Vagina (tissue), 2 donors: ENCODE measurements at regions not wholly inside any gene's neighbourhood (a gene's known extent, or its start where the extent isn't known, plus 50 kb on each side); places are given as distances from the start of the nearest gene placed in this dataset.

Source experiments
- CTCF ChIP-seq, 3 experiments: fragments of 450-650 bp in 2 of 3; fragments of 200-600 bp in 1 of 3; sonication (generic) in 1 of 3; IDR thresholded peaks; one replicate each; pipeline ENCODE4 v1.5.1; 2017 to 2019; ENCODE audit warnings: antibody characterized with exemption in 3 of 3, mild to moderate bottlenecking in 2 of 3, moderate library complexity in 2 of 3
- POLR2A ChIP-seq, 2 donors: fragments of 450-650 bp; IDR thresholded peaks; one replicate each; pipeline ENCODE4 v1.6.1; 2017; ENCODE audit warnings: antibody characterized with exemption in 2 of 2, mild to moderate bottlenecking in 2 of 2, moderate library complexity in 2 of 2
- POLR2AphosphoS5 ChIP-seq, 2 donors: sonication (generic); formaldehyde crosslinking; IDR thresholded peaks; one replicate each; pipeline ENCODE4 v1.9.0; 2017; ENCODE audit warnings: antibody characterized with exemption in 2 of 2, mild to moderate bottlenecking in 2 of 2, low read depth in 1 of 2; ENCODE audit not compliant: insufficient read depth in 1 of 2

GRCh38 chr5:68738841-68739240 lies 355.0 kb upstream of the SLC30A5 start:
- no peak for TF ChIP-seq CTCF (IDR thresholded peaks at IDR 0.05)
- TF ChIP-seq POLR2AphosphoS5 (IDR thresholded peaks at IDR 0.05; ENCODE audit: insufficient read depth in 1 of 2, low read depth in 1 of 2): no peak
- no peak for TF ChIP-seq POLR2A (IDR thresholded peaks at IDR 0.05)
